GM13976 (cell line): ENCODE measurements at regions not wholly inside any gene's neighbourhood (a gene's known extent, or its start where the extent isn't known, plus 50 kb on each side); places are given as distances from the start of the nearest gene placed in this dataset.

Experiments used
- DNase-seq: peaks from one replicate; pipeline ENCODE4 v3.0.0; 2012; ENCODE audit warnings: low spot score
- CTCF ChIP-seq: IDR thresholded peaks from 2 replicates; pipeline ENCODE4 v1.5.1; 2012; ENCODE audit warnings: borderline replicate concordance, mild to moderate bottlenecking; ENCODE audit not compliant: insufficient read depth; ENCODE audit errors: extremely low read depth, missing control alignments, control extremely low read depth
- in situ Hi-C: fragments of 300-500 bp; cut with MboI; formaldehyde crosslinking; loops from one replicate; pipeline ENCODE4 v1.12.0; 2022; ENCODE audit warnings: low sequenced_read_pairs, mixed read lengths, inconsistent platforms; ENCODE audit not compliant: unreplicated experiment

GRCh38 chr4:144288011-144288903 is 147.7 kb upstream of the GYPA start:
- DNase-seq: no peak
- in situ Hi-C loops: no loop called here
- no peak for TF ChIP-seq CTCF

- DNase-seq: no peak
- in situ Hi-C loops: no loop called here
- no peak for TF ChIP-seq CTCF
Observed at GRCh38 chr4:144289667-144290428, 149.3 kb upstream of the GYPA start.

- in situ Hi-C loops: no loop called here
- DNase-seq: no peak
- TF ChIP-seq CTCF: no peak
Observed at GRCh38 chr4:144291164-144291563, 150.6 kb upstream of the GYPA start.

- TF ChIP-seq CTCF: no peak
- no peak for DNase-seq
- in situ Hi-C loops: no loop called here
Observed at GRCh38 chr4:144294211-144294610, 153.7 kb upstream of the GYPA start.

- in situ Hi-C loops: no loop called here
- no peak for DNase-seq
- TF ChIP-seq CTCF: no peak
Observed at GRCh38 chr4:144295286-144295995, 154.9 kb upstream of the GYPA start.

GRCh38 chr4:144296941-144297340 is 156.4 kb upstream of the GYPA start:
- DNase-seq: no peak
- no peak for TF ChIP-seq CTCF
- in situ Hi-C loops: no loop called here
